Right ventricle myocardium superior (tissue), 1 donor: ENCODE measurements at regions not wholly inside any gene's neighbourhood (a gene's known extent, or its start where the extent isn't known, plus 50 kb on each side); places are given as distances from the start of the nearest gene placed in this dataset.

Source experiments
- ATAC-seq: fragments of 200-7000 bp; cut with Tn5 transposase; one replicate; pipeline ENCODE4 v1.9.1; 2020; ENCODE audit warnings: mild to moderate bottlenecking; ENCODE audit not compliant: poor library complexity
- DNase-seq: peaks from one replicate; pipeline ENCODE4 v3.0.0-alpha.2; 2020
- intact Hi-C: fragments of 100-400 bp; cut with DNase I; formaldehyde crosslinking; loops from one replicate; pipeline ENCODE4 v1.11.2; 2022
- donor health status: DM: no; HTN: yes; CAD: no; lungs with severe emphysema.

DNA sequence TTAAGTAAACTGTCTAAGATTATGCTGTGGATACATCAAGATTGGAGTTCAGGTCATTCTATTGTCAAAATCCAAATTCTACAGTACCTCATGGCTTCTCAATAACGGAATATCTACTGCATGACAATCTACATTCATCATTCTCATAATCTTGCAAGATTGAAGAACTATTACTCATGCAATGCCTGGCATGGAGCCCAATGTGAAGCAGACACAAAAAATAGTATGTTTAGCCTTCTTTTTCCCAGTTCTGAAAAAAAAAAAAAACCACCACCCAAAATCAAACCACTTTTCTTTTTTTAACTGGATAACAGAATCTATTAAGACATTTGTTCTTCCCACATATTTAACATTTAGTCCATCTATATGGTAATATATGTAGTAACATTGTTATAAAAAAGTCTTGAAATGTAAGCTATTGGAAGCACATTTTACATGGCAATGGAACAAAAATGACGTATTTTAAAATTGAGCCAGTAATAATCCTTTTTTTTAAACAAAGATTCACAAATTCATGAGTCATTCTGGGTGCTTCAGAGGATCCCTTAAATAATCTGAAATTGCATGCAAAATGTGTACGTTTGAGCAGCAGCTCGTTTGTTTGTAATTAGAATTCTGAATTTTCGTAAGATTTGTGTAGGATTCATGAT lies 232.2 kb upstream of the FMR1 start:
- no peak for DNase-seq
- ATAC-seq = no peak
- intact Hi-C loops = no loop called here

DNA sequence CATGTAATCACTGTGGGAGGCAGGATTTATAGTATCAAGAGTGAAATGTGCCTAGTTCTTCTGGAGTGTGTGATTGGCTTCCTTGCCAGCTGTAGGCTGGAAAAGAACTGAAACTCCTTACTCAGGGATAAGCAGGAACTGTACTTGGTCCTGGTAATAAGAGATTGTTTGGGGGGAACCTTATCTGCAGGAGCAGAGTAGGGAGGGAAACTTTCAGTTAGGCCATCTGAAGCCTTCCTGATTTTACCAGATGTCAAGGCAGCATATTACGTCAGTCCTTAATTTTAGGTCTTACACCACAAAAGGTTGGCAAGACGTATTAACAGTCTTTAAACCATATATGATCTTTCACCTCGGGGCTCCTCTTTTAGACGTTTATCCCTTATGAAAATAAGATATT lies 231.5 kb upstream of the FMR1 start:
- ATAC-seq = no peak
- no peak for DNase-seq
- intact Hi-C loops = no loop called here

DNA sequence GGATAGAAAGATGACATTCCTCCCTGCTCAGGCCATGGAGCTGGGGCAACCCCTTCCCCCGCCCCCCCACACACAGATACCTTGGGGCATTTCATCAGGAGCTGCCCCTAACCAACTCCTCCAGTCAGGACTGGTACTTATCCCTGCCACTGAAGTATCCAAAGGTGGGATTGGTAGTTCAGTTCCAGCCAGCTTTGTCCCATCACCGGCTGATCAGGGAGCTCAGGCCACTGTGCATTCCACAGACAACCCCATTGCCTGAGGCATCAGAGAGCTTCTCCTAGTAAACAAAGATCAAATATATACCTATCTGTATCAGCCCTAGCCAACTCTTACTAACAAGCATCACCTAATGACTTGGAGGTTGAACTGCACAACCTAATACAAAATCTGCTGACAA lies 218.2 kb upstream of the FMR1 start:
- intact Hi-C loops = no loop called here
- ATAC-seq (no peak), DNase-seq (no peak)

DNA sequence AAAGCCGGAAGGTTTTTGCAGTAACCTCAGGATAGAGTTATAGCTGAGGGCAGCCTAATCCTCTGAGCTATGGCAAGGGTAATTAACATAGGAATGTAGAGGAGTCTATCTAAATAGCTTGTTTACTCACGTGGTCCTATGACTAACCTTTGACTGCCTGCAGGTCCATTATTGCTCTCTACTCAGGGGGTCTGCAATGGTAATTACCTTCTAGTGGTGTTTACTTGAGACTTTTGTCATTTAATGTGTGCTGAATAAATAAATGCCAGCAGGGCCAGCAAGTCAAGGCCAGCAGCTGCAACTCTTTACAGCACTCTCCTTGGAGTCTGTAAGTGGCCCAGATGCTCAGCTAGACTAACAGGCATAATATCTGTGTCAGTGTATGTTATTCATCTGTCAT lies 212.7 kb upstream of the FMR1 start:
- ATAC-seq = no peak
- no peak for DNase-seq
- intact Hi-C loops = no loop called here

DNA sequence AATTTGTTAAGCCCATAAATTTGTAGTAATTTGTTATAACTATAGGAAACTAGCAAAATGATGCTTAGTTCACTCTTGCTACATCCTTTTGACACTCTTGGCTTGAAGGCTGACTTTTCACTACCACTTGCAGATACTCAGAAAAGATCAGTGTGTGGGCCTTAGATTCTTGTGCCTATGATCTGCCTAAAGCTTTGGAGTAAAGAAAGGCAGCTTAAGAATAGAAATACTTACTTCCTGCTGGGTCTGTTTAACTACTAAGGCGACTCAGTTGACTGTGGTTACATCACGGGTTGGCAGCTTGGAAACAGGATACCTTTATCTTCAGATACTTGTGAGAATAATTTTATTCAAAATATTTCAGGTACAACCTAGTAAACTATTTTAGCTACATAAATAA lies 201.4 kb upstream of the FMR1 start:
- intact Hi-C loops = no loop called here
- DNase-seq = no peak
- no peak for ATAC-seq

DNA sequence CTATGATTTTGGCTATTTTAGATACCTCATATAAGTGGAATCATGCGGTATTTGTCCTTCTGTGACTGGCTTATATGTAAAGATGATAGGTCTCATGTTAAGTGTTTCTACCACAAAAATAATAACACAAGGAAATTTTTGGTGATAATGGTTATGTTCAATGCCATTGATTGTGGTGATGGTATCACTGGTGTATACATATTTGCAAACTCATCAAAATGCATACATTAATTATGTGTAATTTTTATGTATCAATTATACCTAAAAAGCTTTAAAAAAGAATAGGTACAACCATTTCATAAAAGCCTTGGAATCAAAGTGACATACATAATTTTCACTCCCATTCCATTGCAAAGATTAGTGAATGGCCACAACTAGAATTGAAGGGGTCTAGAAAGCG lies 178.3 kb upstream of the FMR1 start:
- intact Hi-C loops = no loop called here
- DNase-seq = no peak
- ATAC-seq = no peak

DNA sequence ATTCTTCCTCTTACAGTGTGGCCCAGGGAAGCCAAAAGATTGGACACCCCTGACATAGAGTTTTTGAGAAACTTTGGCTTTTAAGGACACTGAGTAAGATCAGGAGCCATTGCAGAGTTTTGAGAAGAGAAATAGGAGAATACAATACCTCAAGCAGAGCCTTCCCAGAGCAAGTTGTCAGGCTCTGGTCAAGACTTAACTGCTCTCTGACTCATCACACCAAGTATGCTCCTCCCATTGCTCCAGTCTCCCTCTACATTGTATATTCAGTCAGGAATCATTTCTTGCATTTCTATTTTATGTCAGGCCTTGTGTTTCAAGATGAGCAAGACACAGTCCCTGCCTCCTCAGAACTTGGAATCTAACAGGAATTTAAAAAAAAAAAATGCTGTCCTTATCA lies 176.4 kb upstream of the FMR1 start:
- DNase-seq = no peak
- intact Hi-C loops = no loop called here
- ATAC-seq = no peak

DNA sequence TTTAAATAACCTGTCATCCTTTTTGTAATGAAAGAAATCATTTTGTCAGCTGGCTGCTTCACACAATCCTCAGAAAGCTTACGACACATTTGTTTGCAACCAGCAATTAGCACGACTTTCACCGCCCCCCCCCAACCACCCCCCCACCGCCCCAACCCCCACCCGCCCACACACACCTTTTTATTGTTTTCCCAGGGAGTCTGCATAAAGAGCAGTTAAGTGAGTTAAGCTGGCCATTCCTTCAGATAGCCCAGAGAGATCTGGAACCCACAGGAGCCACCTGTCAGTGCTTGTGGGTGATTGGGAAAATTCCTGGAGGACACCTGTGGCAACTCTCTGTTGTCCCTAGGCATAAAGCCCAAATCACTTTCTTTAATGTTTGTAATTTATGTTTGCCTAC lies 175.7 kb upstream of the FMR1 start:
- no peak for ATAC-seq
- no peak for DNase-seq
- intact Hi-C loops = no loop called here

DNA sequence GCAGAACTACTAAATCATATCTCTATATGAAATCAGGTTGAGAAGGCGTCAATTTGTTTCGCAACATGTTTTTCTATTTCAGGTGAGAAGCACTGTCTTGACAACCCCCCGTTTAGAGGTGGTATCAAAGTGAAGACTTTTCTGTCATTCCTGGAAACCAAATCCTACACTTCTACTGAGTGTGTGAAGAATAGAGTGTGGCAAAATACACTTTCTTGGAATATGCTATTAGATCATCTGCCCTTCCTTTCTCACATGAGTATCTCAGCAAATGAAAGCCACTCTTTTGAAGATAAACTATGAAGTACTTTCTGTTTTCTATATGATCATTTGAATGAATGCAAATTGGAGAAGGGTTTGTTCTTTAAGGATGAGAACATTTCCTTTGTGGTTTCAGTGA lies 174.0 kb upstream of the FMR1 start:
- intact Hi-C loops = no loop called here
- DNase-seq = no peak
- no peak for ATAC-seq

DNA sequence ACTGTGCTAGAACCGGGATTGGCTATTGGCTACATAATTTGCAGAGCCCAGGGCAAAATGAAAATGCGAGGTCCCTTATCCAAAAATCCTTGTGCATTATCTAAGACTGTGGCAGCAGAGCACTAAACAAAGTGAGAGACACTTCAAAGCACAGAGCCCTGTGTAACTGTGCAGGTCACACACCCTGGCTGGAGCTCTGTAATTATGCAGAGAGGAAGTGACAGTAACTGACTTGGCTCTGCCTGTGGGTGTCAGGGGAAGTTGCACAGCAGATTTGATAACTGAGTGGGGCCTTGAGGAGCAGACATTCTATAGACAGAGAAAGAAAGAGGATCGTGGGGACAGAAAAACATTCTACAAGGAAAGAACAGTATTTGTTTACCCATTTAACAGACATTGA lies 173.5 kb upstream of the FMR1 start:
- ATAC-seq (no peak), DNase-seq (no peak)
- intact Hi-C loops = no loop called here

DNA sequence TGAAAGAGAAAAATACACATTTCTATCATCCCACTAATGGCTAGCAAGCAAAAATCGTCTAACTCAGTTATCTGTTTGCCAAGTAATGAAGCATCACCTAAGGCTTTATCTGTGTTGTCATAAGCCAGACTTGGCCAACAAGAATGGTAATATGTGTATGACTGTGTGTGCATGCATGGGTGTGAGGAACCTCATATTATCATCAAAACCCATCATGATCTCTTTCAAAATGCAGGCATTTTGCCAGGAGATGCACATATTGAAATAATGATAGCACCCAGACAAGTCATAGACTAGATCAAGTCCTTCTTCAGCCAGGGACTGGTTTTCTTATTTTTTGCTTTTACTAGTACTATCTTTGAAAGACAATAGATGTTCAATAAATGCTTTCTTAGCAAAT lies 172.5 kb upstream of the FMR1 start:
- ATAC-seq (no peak), DNase-seq (no peak)
- intact Hi-C loops = no loop called here

DNA sequence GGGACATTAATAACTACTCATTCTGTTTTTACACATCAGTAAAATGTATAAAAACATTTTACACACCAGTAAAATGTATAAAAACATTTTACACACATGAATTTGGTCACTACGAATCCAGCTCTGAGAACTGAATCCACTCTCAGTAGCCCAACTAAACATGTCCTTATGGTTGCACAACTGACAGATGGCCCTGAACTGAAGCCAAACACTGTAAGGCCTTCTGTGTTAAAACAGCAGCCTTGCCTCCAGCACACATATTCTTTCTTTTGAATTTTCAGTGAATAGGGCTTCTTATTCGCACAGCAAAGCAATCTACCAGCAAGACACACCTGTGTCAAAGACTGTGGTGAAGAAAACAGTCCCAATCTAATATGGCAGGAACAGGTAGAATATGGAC lies 169.9 kb upstream of the FMR1 start:
- intact Hi-C loops = no loop called here
- DNase-seq (no peak), ATAC-seq (no peak)

DNA sequence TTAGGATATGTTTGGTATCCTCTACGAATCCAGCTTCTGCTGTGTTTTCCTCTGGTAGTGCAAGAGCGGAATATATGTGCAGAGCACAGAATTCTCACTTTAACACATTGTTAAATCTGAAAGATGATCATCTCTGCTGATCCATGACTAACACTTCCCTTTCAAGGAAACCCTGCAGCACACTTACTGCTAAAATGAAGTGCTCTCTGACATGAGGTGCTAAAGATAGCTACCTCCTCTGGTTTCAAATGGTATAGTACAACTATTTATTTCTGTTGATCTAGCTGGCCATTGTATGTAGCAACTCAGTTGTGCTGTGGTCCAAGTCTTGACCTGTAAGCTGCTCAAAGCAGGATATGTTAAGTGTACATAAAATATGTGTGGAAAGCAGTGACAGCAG lies 162.4 kb upstream of the FMR1 start:
- ATAC-seq = no peak
- DNase-seq = no peak
- intact Hi-C loops = no loop called here

DNA sequence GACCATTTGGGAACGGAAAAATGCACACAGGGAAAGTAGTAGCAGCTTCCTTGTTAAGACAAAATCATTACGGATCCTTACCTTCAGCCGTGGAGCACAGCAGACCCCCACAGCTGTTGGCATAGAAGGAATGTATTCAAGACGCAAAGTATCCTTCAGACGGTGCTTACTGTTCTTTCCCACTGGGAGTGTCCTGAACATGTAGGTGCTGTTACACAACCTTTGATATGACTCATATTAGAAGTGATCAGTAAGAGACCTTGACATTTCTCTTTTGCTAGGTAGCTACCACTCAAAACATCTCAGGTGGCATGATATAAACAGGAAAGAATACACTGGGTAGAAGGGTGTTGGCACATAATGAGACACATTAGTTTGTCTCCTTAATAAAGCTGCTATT lies 154.0 kb upstream of the FMR1 start:
- DNase-seq (no peak), ATAC-seq (no peak)
- intact Hi-C loops = no loop called here

DNA sequence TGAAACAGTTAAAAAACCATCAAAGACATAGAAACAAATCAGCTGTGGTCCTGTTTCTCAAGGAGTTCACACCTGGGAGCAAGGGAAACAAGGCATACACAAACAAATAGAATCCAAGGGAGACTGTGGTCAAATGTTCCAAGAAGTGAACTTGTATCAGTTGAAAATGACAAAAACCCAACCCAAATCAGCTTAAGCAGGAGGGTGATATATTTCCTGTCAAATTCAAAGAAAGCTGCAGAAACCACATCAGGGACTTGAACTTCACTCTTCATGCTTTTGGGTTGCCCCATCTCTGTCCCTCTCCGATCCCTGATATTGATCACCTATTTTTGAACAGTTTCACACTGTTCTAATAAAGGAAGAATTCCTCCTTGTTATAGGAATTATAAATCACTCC lies 148.6 kb upstream of the FMR1 start:
- DNase-seq = no peak
- ATAC-seq = no peak
- intact Hi-C loops = no loop called here

DNA sequence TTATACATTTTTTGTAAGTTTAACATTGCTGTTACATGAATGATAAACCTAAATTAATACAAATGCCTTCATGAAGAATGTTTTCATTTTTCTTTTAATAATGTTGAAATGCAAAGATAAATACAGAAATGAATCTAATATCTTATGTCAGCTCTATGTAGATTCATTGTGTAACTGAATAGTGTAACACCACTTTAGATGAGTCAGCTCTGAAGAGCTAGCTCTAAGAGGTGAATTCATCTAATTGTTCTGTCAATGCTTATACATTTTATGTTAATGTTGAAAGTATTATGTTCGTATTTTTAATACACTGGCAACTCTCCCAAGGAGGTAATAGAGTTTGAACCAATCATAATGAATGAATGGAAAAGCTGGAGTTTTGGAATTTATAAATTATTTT lies 146.9 kb upstream of the FMR1 start:
- ATAC-seq (no peak), DNase-seq (no peak)
- intact Hi-C loops = no loop called here

DNA sequence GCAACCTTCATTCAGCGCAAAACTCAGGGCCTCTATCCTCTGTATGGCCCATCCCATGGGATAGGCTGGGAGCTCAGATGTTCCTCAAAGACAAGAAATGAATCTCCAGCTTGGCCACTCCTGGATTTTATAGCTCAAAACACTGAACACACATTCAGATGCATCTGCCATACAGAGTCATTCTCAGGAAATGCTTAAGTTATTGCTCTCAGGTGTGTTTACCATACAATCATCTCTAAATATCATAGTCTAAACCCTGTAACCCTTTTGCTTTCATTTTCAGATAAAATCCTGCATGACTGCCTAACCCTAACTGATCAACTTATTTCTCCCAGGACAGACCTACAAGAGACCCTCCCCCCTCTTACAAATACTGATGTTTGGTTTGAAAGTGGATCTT lies 140.9 kb upstream of the FMR1 start:
- DNase-seq = no peak
- no peak for ATAC-seq
- intact Hi-C loops = no loop called here

DNA sequence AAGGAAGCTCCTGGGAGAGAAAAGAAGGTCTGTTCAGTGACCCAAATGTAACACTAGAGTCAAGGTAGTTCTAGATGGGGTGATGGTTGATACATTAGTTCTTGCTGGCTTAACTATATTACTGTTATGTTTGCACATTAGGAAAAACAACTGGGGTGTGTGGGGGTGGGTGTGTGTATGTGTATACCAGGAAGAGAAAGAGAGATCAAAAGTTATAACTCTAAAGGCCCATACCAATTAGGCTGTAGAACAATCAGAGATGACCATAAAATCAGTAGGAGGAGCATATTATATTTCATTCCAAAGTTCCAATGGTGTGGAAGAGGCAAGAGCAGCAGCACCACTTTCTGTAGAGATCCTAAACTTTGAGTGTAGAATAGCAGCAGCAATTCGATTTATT lies 134.7 kb upstream of the FMR1 start:
- DNase-seq (no peak), ATAC-seq (no peak)
- intact Hi-C loops = no loop called here

DNA sequence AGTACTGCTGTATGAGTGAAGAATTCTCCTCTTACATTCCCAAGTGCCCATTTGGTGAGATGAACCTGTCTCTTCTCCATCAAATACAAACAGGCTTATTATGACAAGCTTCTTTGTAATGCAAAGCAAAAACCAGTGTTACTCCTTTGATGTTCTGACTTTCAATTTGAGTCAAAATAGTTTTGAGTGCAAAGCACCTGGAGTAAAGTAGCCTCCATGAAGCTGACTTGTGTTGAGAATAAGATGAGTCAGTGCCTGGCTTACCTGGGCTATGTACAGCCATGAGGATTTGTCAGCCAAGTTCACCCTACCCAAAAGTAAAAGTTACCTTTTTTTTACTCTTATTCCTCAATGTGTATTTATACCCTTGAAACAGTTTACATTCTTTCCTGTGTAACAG lies 132.5 kb upstream of the FMR1 start:
- intact Hi-C loops = no loop called here
- ATAC-seq (no peak), DNase-seq (no peak)

DNA sequence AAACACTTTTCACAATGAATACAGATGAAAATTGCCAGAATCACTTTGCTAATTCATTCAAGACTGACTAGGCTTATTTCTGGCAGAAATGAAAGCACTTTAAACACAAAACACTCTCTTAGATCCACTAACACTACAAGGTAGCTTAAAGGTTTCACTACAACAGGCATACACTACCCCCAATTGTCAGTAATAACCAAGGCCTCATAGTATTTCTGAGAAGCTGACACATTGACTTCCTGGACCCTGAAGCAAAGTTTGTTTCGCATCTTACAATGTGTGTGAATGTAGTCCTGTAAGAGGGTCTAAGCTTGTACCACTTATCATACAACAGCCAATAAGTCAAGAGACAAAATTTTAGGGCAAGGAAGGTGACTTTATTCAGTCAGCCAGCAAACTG lies 129.9 kb upstream of the FMR1 start:
- intact Hi-C loops = no loop called here
- DNase-seq = no peak
- ATAC-seq = no peak

DNA sequence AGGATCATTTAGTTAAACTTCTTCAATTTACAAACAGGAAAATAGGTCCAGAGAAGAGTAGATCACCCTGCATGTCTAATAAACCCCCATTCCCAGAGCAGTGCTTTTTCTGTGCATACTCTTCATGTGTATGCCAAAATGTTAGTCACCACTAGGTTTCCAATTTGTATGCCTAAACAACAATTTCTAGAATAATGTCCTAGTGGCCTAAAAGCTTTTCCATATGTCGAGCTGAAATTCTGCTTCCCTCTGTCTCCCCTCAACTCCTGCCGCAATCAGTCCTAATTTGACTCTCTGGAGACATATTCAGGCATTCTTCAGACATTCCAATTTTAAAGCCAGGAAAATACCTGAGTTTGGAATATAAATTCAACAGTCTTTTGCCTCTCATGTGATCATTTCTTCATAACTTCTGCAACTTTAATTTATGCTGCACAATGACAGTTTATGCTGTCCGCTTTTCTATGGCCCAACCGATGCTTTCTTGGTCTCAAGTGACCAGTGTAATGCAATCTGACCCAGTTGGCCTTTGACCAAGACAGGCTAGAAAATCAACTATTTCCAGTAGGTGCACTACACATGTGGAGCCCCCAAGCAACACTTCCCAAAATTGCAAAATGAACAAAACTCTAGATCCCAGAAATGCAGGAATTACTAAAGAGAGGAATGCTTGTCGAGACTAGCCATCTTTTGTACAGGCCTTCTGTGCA lies 122.9 kb upstream of the FMR1 start:
- intact Hi-C loops = no loop called here
- ATAC-seq (no peak), DNase-seq (no peak)
